A549 (cell line): ENCODE measurements at regions not wholly inside any gene's neighbourhood (a gene's known extent, or its start where the extent isn't known, plus 50 kb on each side); places are given as distances from the start of the nearest gene placed in this dataset.

ENCODE experiments used
- ATAC-seq, 2 experiments: fragments of 200-7000 bp in 1 of 2; fragments of >200 bp in 1 of 2; cut with Nextera tagmentation in 1 of 2; cut with Tn5 transposase in 1 of 2; 3 replicates each; pipeline versions ENCODE4 v1.8.0 to v1.9.1; 2018 to 2020; ENCODE audit warnings: mild to moderate bottlenecking in 1 of 2, moderate library complexity in 1 of 2
- CTCF ChIA-PET: fragments of 300-600 bp; sonication (Branson Sonifier 250); formaldehyde crosslinking; extraction: SDS; loops from one replicate; lab custom pipeline; 2021; ENCODE audit warnings: antibody characterized with exemption, inconsistent platforms; lab: Yijun Ruan, JAX
- POLR2A ChIA-PET: fragments of 350-600 bp; formaldehyde crosslinking; extraction: SDS; loops from one replicate; lab custom pipeline; 2021; ENCODE audit warnings: antibody characterized with exemption, inconsistent platforms; lab: Yijun Ruan, JAX
- DNase-seq, 2 experiments: peaks; one replicate each; pipeline versions ENCODE4 v3.0.0 to v3.0.0-alpha.2; 2011 to 2016; ENCODE audit warnings: low read depth in 1 of 2, low spot score in 1 of 2
- FAIRE-seq: peaks from 2 replicates; lab custom pipeline; 2011; peaks lifted over from hg19 to GRCh38; lab: Jason Lieb, UNC
- H3K27ac ChIP-seq, 2 experiments: fragments of >200 bp; sonication (Bioruptor Twin); formaldehyde crosslinking; 3 replicates each; pipeline ENCODE4 v1.5.1; 2016 to 2017
- H3K4me1 ChIP-seq: fragments of >200 bp; sonication (Bioruptor Twin); formaldehyde crosslinking; 3 replicates; pipeline ENCODE4 v1.6.1; 2016
- H3K4me2 ChIP-seq: fragments of >200 bp; sonication (Bioruptor Twin); formaldehyde crosslinking; 3 replicates; pipeline ENCODE4 v1.6.1; 2016
- H3K4me3 ChIP-seq: fragments of >200 bp; sonication (Bioruptor Twin); formaldehyde crosslinking; 3 replicates; pipeline ENCODE4 v1.5.1; 2016
- H3K9me3 ChIP-seq: fragments of >200 bp; sonication (Bioruptor Twin); formaldehyde crosslinking; 3 replicates; pipeline ENCODE4 v1.6.1; 2016
- BHLHE40 ChIP-seq: IDR thresholded peaks from 2 replicates; pipeline ENCODE4 v1.6.1; 2012; ENCODE audit warnings: low read depth, low read length, inconsistent platforms
- CBX8 ChIP-seq: fragments of 200-600 bp; sonication (generic); IDR thresholded peaks from 2 replicates; pipeline ENCODE4 v1.6.1; 2016
- CHD4 ChIP-seq: fragments of 200-600 bp; sonication (generic); IDR thresholded peaks from 2 replicates; pipeline ENCODE4 v1.6.1; 2016; ENCODE audit warnings: antibody characterized with exemption, mild to moderate bottlenecking, borderline replicate concordance
- ESRRA ChIP-seq: fragments of 150-350 bp; IDR thresholded peaks from 2 replicates; pipeline ENCODE4 v1.6.1; 2014; ENCODE audit warnings: mild to moderate bottlenecking, low read length, borderline replicate concordance
- FOSB ChIP-seq: fragments of 250-450 bp; sonication (Bioruptor Pico); IDR thresholded peaks from 2 replicates; pipeline ENCODE4 v1.5.0; 2020; ENCODE audit warnings: mild to moderate bottlenecking, moderate library complexity
- FOXS1 ChIP-seq: fragments of 250-450 bp; sonication (Bioruptor Pico); IDR thresholded peaks from 2 replicates; pipeline ENCODE4 v1.5.0; 2020; ENCODE audit warnings: mild to moderate bottlenecking, moderate library complexity
- GATA3 ChIP-seq: IDR thresholded peaks from 2 replicates; pipeline ENCODE4 v1.6.1; 2012; ENCODE audit warnings: borderline replicate concordance
- HOXB13 ChIP-seq: fragments of 250-450 bp; sonication (Bioruptor Pico); IDR thresholded peaks from 2 replicates; pipeline ENCODE4 v1.5.0; 2020; ENCODE audit warnings: low read depth, mild to moderate bottlenecking, moderate library complexity
- JUNB ChIP-seq: fragments of >200 bp; sonication (Bioruptor Twin); formaldehyde crosslinking; IDR thresholded peaks from 2 replicates; pipeline ENCODE4 v1.6.1; 2016
- MYC ChIP-seq: IDR thresholded peaks from 2 replicates; pipeline ENCODE4 v1.6.1; 2012; ENCODE audit warnings: mild to moderate bottlenecking, inconsistent platforms, low read length, improper control_type of control experiment, borderline replicate concordance
- NR3C1 ChIP-seq: fragments of >200 bp; sonication (Bioruptor Twin); formaldehyde crosslinking; IDR thresholded peaks from 3 replicates; pipeline ENCODE4 v1.6.1; 2017
- TP53 ChIP-seq: fragments of 250-450 bp; sonication (Bioruptor Pico); IDR thresholded peaks from 2 replicates; pipeline ENCODE4 v1.5.0; 2021; ENCODE audit warnings: mild to moderate bottlenecking, moderate library complexity
- ZSCAN20 ChIP-seq: fragments of 250-450 bp; sonication (Bioruptor Pico); IDR thresholded peaks from 2 replicates; pipeline ENCODE4 v1.8.0; 2022; ENCODE audit warnings: mild to moderate bottlenecking, moderate library complexity
- WGBS: methylation state at CpG from one replicate; pipeline ENCODE4 v1.1.6; 2017; ENCODE audit errors: missing lambda C conversion rate; 5-methylcytosine and 5-hydroxymethylcytosine counted together
- TF ChIP-seq, protein P1 (sequence below): IDR thresholded peaks from 2 replicates; pipeline ENCODE4 v1.6.1; 2012
- TF ChIP-seq, protein P2 (sequence below): fragments of 250-450 bp; sonication (Bioruptor Pico); IDR thresholded peaks from 2 replicates; pipeline ENCODE4 v1.5.0; 2020; ENCODE audit warnings: low read depth, mild to moderate bottlenecking, moderate library complexity
- TF ChIP-seq, protein P3 (sequence below): fragments of >200 bp; sonication (Bioruptor Twin); formaldehyde crosslinking; IDR thresholded peaks from 2 replicates; pipeline ENCODE4 v1.6.1; 2016
- TF ChIP-seq, protein P4 (sequence below): fragments of 200-600 bp; sonication (generic); IDR thresholded peaks from 2 replicates; pipeline ENCODE4 v1.6.1; 2016; ENCODE audit warnings: antibody characterized with exemption, mild to moderate bottlenecking, moderate library complexity
- TF ChIP-seq, protein P5 (sequence below): fragments of 250-450 bp; sonication (Bioruptor Pico); IDR thresholded peaks from 2 replicates; pipeline ENCODE4 v1.5.0; 2021; ENCODE audit warnings: mild to moderate bottlenecking, moderate library complexity, borderline replicate concordance

DNA sequence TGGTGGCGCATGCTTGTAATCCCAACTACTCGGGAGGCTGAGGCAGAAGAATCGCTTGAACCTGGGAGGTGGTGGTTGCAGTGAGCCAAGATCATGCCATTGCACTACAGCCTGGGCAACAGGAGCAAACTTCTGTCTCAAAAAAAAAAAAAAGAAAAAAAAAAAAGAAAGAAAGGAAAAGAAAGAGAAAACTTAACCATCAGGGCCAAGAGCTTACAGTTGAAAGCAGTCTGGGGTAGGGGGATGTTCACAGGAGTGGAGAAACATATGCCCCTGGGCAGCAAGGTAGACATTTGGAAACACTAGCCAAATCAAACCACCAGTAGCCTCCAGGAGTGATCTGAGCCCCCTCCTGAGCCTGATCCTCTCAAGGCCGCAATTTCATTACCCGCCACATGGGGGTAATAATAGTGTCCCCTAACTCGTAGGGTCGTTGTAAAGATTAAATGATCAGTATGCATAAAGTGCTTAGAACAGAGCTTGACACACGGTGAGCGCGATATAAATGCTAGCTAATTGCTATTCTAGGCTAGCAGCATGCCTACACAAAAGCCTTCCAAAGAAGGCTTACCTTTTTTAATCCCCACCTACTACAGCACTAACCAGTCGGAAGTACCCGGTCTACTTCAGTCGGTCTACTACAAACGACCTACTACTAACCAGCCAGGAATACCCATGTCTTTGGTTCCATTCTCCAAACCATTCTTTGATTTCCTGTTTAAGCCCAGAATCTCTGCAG, 274.3 kb upstream of the NEBL start:
- ATAC-seq (peak in 1 of 2 experiments; percentile 28; a peak in 2 of 6 replicates), FAIRE-seq (no peak), DNase-seq (peak in 1 of 2 experiments; percentile 43)
- Histone ChIP-seq H3K4me2 (peak overlapping the region; percentile 97; the same call in 1 of the 3 replicates), H3K27ac (no peak overlapping the region), H3K4me1 (peaks cover 39% of the 10 kb centered on the region), H3K9me3 (no peaks in the 10 kb centered on the region), H3K4me3 (no peak overlapping the region)
- TF ChIP-seq FOXS1 (CRISPR knock-in tag): no peak
- no peak for TF ChIP-seq FOSB (CRISPR knock-in tag)
- no peak for TF ChIP-seq BHLHE40
- TF ChIP-seq CBX8: no peak
- no peak for TF ChIP-seq HOXB13
- TF ChIP-seq NR3C1: no peak
- TF ChIP-seq, protein P1, sequence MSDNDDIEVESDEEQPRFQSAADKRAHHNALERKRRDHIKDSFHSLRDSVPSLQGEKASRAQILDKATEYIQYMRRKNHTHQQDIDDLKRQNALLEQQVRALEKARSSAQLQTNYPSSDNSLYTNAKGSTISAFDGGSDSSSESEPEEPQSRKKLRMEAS: no peak
- TF ChIP-seq GATA3: no peak
- WGBS: 83% methylated on average over 14 of the region's 14 CpGs
- ChIA-PET POLR2A (no interaction called here), CTCF (interaction anchor here (0.5 to 2.8 kb wide), 15 partner anchors 8 to 554 kb away, joined by 3 to 13 read pairs (median 3); no protein-coding TSS in a partner anchor)

DNA sequence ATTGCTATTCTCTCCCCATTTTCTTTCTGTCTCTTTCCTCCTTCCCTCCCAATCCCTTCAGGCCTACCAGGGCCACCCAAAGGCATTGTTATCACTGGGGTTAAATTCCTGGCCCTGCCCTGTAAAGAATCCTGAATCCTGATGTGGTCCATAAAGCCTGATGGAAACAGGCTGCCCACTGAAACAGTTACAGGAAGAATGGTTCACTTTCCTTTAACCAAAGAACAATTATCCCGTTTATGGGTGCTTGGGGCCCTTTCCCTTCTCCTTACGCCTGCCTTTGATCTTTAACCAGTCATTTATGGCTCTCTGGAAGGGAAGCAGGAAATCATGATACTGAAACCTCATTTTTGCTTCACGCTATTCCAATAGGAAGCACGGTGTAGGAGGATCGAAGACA, 273.1 kb upstream of the NEBL start:
- CTCF ChIA-PET: no interaction called here
- no peak for FAIRE-seq

More for the DNA sequence above, 273.1 kb upstream of the NEBL start:
- POLR2A ChIA-PET: no interaction called here
- ATAC-seq: no peak
- Histone ChIP-seq H3K4me2 (no peak overlapping the region), H3K9me3 (no peaks in the 10 kb centered on the region), H3K27ac (0 out of 6 replicates have a peak overlapping the region, but pooled peaks of 1 of the 2 experiments have one; percentile 6), H3K4me1 (peaks cover 31% of the 10 kb centered on the region), H3K4me3 (no peak overlapping the region)
- DNase-seq: no peak
- 83% methylated on average over 5 of the region's 5 CpGs for WGBS
- TF ChIP-seq NR3C1 (no peak), TP53 (no peak), ESRRA (no peak), CHD4 (no peak), ZSCAN20 (CRISPR knock-in tag) (no peak), FOSB (CRISPR knock-in tag) (no peak), GATA3 (no peak), FOXS1 (CRISPR knock-in tag) (no peak), JUNB (no peak), BHLHE40 (no peak), MYC (no peak)
- TF ChIP-seq, protein P2, sequence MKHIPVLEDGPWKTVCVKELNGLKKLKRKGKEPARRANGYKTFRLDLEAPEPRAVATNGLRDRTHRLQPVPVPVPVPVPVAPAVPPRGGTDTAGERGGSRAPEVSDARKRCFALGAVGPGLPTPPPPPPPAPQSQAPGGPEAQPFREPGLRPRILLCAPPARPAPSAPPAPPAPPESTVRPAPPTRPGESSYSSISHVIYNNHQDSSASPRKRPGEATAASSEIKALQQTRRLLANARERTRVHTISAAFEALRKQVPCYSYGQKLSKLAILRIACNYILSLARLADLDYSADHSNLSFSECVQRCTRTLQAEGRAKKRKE (CRISPR knock-in tag): no peak
- TF ChIP-seq, protein P3, sequence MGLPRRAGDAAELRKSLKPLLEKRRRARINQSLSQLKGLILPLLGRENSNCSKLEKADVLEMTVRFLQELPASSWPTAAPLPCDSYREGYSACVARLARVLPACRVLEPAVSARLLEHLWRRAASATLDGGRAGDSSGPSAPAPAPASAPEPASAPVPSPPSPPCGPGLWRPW: no peak
- TF ChIP-seq, protein P4, sequence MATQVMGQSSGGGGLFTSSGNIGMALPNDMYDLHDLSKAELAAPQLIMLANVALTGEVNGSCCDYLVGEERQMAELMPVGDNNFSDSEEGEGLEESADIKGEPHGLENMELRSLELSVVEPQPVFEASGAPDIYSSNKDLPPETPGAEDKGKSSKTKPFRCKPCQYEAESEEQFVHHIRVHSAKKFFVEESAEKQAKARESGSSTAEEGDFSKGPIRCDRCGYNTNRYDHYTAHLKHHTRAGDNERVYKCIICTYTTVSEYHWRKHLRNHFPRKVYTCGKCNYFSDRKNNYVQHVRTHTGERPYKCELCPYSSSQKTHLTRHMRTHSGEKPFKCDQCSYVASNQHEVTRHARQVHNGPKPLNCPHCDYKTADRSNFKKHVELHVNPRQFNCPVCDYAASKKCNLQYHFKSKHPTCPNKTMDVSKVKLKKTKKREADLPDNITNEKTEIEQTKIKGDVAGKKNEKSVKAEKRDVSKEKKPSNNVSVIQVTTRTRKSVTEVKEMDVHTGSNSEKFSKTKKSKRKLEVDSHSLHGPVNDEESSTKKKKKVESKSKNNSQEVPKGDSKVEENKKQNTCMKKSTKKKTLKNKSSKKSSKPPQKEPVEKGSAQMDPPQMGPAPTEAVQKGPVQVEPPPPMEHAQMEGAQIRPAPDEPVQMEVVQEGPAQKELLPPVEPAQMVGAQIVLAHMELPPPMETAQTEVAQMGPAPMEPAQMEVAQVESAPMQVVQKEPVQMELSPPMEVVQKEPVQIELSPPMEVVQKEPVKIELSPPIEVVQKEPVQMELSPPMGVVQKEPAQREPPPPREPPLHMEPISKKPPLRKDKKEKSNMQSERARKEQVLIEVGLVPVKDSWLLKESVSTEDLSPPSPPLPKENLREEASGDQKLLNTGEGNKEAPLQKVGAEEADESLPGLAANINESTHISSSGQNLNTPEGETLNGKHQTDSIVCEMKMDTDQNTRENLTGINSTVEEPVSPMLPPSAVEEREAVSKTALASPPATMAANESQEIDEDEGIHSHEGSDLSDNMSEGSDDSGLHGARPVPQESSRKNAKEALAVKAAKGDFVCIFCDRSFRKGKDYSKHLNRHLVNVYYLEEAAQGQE: no peak
- TF ChIP-seq, protein P5, sequence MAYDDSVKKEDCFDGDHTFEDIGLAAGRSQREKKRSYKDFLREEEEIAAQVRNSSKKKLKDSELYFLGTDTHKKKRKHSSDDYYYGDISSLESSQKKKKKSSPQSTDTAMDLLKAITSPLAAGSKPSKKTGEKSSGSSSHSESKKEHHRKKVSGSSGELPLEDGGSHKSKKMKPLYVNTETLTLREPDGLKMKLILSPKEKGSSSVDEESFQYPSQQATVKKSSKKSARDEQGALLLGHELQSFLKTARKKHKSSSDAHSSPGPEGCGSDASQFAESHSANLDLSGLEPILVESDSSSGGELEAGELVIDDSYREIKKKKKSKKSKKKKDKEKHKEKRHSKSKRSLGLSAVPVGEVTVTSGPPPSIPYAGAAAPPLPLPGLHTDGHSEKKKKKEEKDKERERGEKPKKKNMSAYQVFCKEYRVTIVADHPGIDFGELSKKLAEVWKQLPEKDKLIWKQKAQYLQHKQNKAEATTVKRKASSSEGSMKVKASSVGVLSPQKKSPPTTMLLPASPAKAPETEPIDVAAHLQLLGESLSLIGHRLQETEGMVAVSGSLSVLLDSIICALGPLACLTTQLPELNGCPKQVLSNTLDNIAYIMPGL (CRISPR knock-in tag): no peak
